ENCODE measurements at regions not wholly inside any gene's neighbourhood (a gene's known extent, or its start where the extent isn't known, plus 50 kb on each side); places are given as distances from the start of the nearest gene placed in this dataset.

GRCh38 chr2:83071352-83071751 lies 1387.7 kb downstream of the SUCLG1 start (continued):
- TF ChIP-seq BCL6B (tag by site-specific recombination; IDR thresholded peaks at IDR 0.05) (no peak), PRDM6 (tag by site-specific recombination; IDR thresholded peaks at IDR 0.05) (no peak), ZNF223 (tag by site-specific recombination; IDR thresholded peaks at IDR 0.05) (no peak), ZNF549 (tag by site-specific recombination; IDR thresholded peaks at IDR 0.05) (no peak), ZNF133 (tag by site-specific recombination; IDR thresholded peaks at IDR 0.05) (no peak)

GRCh38 chr2:83069724-83070123 lies 1389.4 kb downstream of the SUCLG1 start:
- Histone ChIP-seq H3K36me3 (ENCODE audit: control insufficient read depth in 2 of 2, insufficient read depth in 1 of 2, low read length in 2 of 2) (no peaks in the 10 kb centered on the region), H3K9me3 (ENCODE audit: control insufficient read depth, insufficient read depth, low read depth, low read length) (no peaks in the 10 kb centered on the region), H3K27ac (ENCODE audit: extremely low read depth, low read depth, low read length) (no peak overlapping the region), H3K4me3 (ENCODE audit: low read depth, low read length) (no peak overlapping the region), H3K4me1 (ENCODE audit: control insufficient read depth, insufficient read depth, low read length) (0 out of 2 replicates have a peak, but pooled peaks cover 2% of the 10 kb centered on the region)
- TF ChIP-seq ZNF2 (tag by site-specific recombination; IDR thresholded peaks at IDR 0.05) (no peak), ZNF19 (tag by site-specific recombination; IDR thresholded peaks at IDR 0.05; ENCODE audit: low read depth) (no peak), MEIS1 (CRISPR knock-in tag; IDR thresholded peaks at IDR 0.05; ENCODE audit: borderline replicate concordance) (peak; percentile 94)
- ChIA-PET POLR2A (no interaction called here), CTCF (interaction anchor here (1.2 kb wide), 1 partner anchor 12 kb away, joined by 5 read pairs; no protein-coding TSS in a partner anchor)

- Histone ChIP-seq H3K4me1 (ENCODE audit: control insufficient read depth, insufficient read depth, low read length) (0 out of 2 replicates have a peak, but pooled peaks cover 2% of the 10 kb centered on the region), H3K36me3 (ENCODE audit: control insufficient read depth in 2 of 2, insufficient read depth in 1 of 2, low read length in 2 of 2) (no peaks in the 10 kb centered on the region), H3K27ac (ENCODE audit: extremely low read depth, low read depth, low read length) (no peak overlapping the region), H3K9me3 (ENCODE audit: control insufficient read depth, insufficient read depth, low read depth, low read length) (no peaks in the 10 kb centered on the region), H3K4me3 (ENCODE audit: low read depth, low read length) (no peak overlapping the region)
- ChIA-PET POLR2A (no interaction called here), CTCF (no interaction called here)
- TF ChIP-seq ZNF223 (tag by site-specific recombination; IDR thresholded peaks at IDR 0.05): no peak
- TF ChIP-seq ZNF184 (tag by site-specific recombination; IDR thresholded peaks at IDR 0.05): no peak
- TF ChIP-seq ZNF292 (tag by site-specific recombination; IDR thresholded peaks at IDR 0.05; ENCODE audit: borderline replicate concordance, low read depth): no peak
- no peak for TF ChIP-seq ZNF133 (tag by site-specific recombination; IDR thresholded peaks at IDR 0.05)
- no peak for TF ChIP-seq ZNF10 (tag by site-specific recombination; IDR thresholded peaks at IDR 0.05)
- TF ChIP-seq ZEB2 (tag by site-specific recombination; IDR thresholded peaks at IDR 0.05): no peak
- no peak for TF ChIP-seq ZNF555 (tag by site-specific recombination; conservative IDR thresholded peaks at IDR 0.05)
- TF ChIP-seq ZNF658 (tag by site-specific recombination; IDR thresholded peaks at IDR 0.05): no peak
- no peak for TF ChIP-seq ZNF670 (tag by site-specific recombination; IDR thresholded peaks at IDR 0.05; ENCODE audit: low read depth)
- no peak for TF ChIP-seq GLI2 (tag by site-specific recombination; IDR thresholded peaks at IDR 0.05; ENCODE audit: borderline replicate concordance, low read depth)
- TF ChIP-seq ZNF530 (tag by site-specific recombination; IDR thresholded peaks at IDR 0.05; ENCODE audit: low read depth): no peak
- no peak for TF ChIP-seq TRIM28 (IDR thresholded peaks at IDR 0.05; ENCODE audit: borderline replicate concordance, low read length)
- no peak for TF ChIP-seq ZNF274 (IDR thresholded peaks at IDR 0.05; ENCODE audit: low read length)
- no peak for TF ChIP-seq ZNF274 (tag by site-specific recombination; IDR thresholded peaks at IDR 0.05; ENCODE audit: borderline replicate concordance)
Observed at GRCh38 chr2:83068714-83069113, 1390.4 kb downstream of the SUCLG1 start.

All from HEK293 (cell line).